Activated naive CD4-positive, alpha-beta T cell treated with anti-CD3 and anti-CD28 coated beads for 36 hours (primary cell): ENCODE measurements at regions not wholly inside any gene's neighbourhood (a gene's known extent, or its start where the extent isn't known, plus 50 kb on each side); places are given as distances from the start of the nearest gene placed in this dataset.
"Not testable (repeated sequence)": the region's sequence is repeated elsewhere in the genome, so short reads cannot be mapped to it uniquely, and the experiment has no call there.

Experiments used
- CTCF ChIA-PET: fragments of 350-600 bp; sonication (Branson Sonifier 250); formaldehyde crosslinking; loops from one replicate; lab custom pipeline; 2021; ENCODE audit warnings: antibody characterized with exemption; lab: Charles Lee
- DNase-seq: peaks from one replicate; pipeline ENCODE4 v3.0.0-alpha.2; 2020
- H3K27ac Mint-ChIP-seq: one replicate; pipeline ENCODE4 v1.8.0; 2021; ENCODE audit warnings: mild to moderate bottlenecking, mixed read lengths
- H3K27me3 Mint-ChIP-seq: one replicate; pipeline ENCODE4 v1.8.0; 2021; ENCODE audit warnings: low read depth, mixed read lengths
- H3K36me3 Mint-ChIP-seq: one replicate; pipeline ENCODE4 v1.8.0; 2021; ENCODE audit warnings: low read depth, mixed read lengths
- H3K4me1 Mint-ChIP-seq: one replicate; pipeline ENCODE4 v1.8.0; 2021; ENCODE audit warnings: low read depth, mixed read lengths
- H3K4me3 Mint-ChIP-seq: one replicate; pipeline ENCODE4 v1.8.0; 2021; ENCODE audit warnings: mild to moderate bottlenecking, moderate library complexity, mixed read lengths
- H3K9me3 Mint-ChIP-seq: one replicate; pipeline ENCODE4 v1.8.0; 2021; ENCODE audit warnings: mixed read lengths
- intact Hi-C: fragments of 100-400 bp; cut with micrococcal nuclease; formaldehyde crosslinking; loops from one replicate; pipeline ENCODE4 v1.15.1; 2023

GRCh38 chr7:13742126-13742525, 247.3 kb downstream of the ETV1 start:
- Mint-ChIP-seq H3K9me3 (no peaks in the 10 kb centered on the region), H3K4me1 (no peaks in the 10 kb centered on the region), H3K36me3 (no peaks in the 10 kb centered on the region), H3K27me3 (peaks cover 2% of the 10 kb centered on the region), H3K27ac (no peak overlapping the region), H3K4me3 (no peak overlapping the region)
- intact Hi-C loops = loop anchor here (1.0 to 2.0 kb wide), 3 partner anchors 217 to 1103 kb away; no protein-coding TSS in a partner anchor
- DNase-seq = no peak
- CTCF ChIA-PET = interaction anchor here (0.6 kb wide), 3 partner anchors 209 to 460 kb away, joined by 3 to 4 read pairs (median 3); no protein-coding TSS in a partner anchor

- Mint-ChIP-seq H3K9me3 (no peaks in the 10 kb centered on the region), H3K27ac (no peak overlapping the region)
Measured at GRCh38 chr7:13742811-13743210, 246.7 kb downstream of the ETV1 start.

GRCh38 chr7:13743226-13743625, 246.2 kb downstream of the ETV1 start:
- no peak overlapping the region for H3K4me3 Mint-ChIP-seq
- no peak overlapping the region for H3K27ac Mint-ChIP-seq
- no peak for DNase-seq
- CTCF ChIA-PET = interaction anchor here (0.8 kb wide), 1 partner anchor 8 kb away, joined by 3 read pairs; no protein-coding TSS in a partner anchor
- no peaks in the 10 kb centered on the region for H3K36me3 Mint-ChIP-seq
- peaks cover 2% of the 10 kb centered on the region for H3K27me3 Mint-ChIP-seq
- intact Hi-C loops = loop anchor here (2.0 kb wide), 2 partner anchors 462 to 1104 kb away; no protein-coding TSS in a partner anchor
- H3K9me3 Mint-ChIP-seq = no peaks in the 10 kb centered on the region
- no peaks in the 10 kb centered on the region for H3K4me1 Mint-ChIP-seq

More at GRCh38 chr7:13742811-13743210, 246.7 kb downstream of the ETV1 start:
- CTCF ChIA-PET = interaction anchor here (0.6 kb wide), 3 partner anchors 210 to 461 kb away, joined by 3 to 4 read pairs (median 3); no protein-coding TSS in a partner anchor
- intact Hi-C loops = loop anchor here (1.0 to 2.0 kb wide), 3 partner anchors 218 to 1104 kb away; no protein-coding TSS in a partner anchor
- no peak overlapping the region for H3K4me3 Mint-ChIP-seq
- H3K4me1 Mint-ChIP-seq = no peaks in the 10 kb centered on the region
- H3K36me3 Mint-ChIP-seq = no peaks in the 10 kb centered on the region
- DNase-seq = peak; percentile 14
- H3K27me3 Mint-ChIP-seq = peaks cover 2% of the 10 kb centered on the region

GRCh38 chr7:13745530-13745929, 243.9 kb downstream of the ETV1 start:
- CTCF ChIA-PET = no interaction called here
- Mint-ChIP-seq H3K4me1 (no peaks in the 10 kb centered on the region), H3K27ac (no peak overlapping the region), H3K4me3 (no peak overlapping the region), H3K36me3 (no peaks in the 10 kb centered on the region), H3K9me3 (no peaks in the 10 kb centered on the region), H3K27me3 (peaks cover 2% of the 10 kb centered on the region)
- no peak for DNase-seq
- intact Hi-C loops = no loop called here

GRCh38 chr7:13748998-13749397, 240.5 kb downstream of the ETV1 start:
- H3K4me3 Mint-ChIP-seq = no peak overlapping the region
- intact Hi-C loops = no loop called here
- H3K36me3 Mint-ChIP-seq = no peaks in the 10 kb centered on the region
- H3K27me3 Mint-ChIP-seq = no peaks in the 10 kb centered on the region
- no peak for DNase-seq
- CTCF ChIA-PET = no interaction called here
- no peaks in the 10 kb centered on the region for H3K4me1 Mint-ChIP-seq
- no peak overlapping the region for H3K27ac Mint-ChIP-seq
- H3K9me3 Mint-ChIP-seq = no peaks in the 10 kb centered on the region

GRCh38 chr7:13749636-13750035, 239.8 kb downstream of the ETV1 start:
- H3K27me3 Mint-ChIP-seq = no peaks in the 10 kb centered on the region
- H3K36me3 Mint-ChIP-seq = no peaks in the 10 kb centered on the region
- H3K27ac Mint-ChIP-seq = no peak overlapping the region
- H3K4me1 Mint-ChIP-seq = no peaks in the 10 kb centered on the region
- intact Hi-C loops = no loop called here
- DNase-seq = no peak
- H3K9me3 Mint-ChIP-seq = no peaks in the 10 kb centered on the region
- no peak overlapping the region for H3K4me3 Mint-ChIP-seq
- CTCF ChIA-PET = no interaction called here

GRCh38 chr7:13751766-13752165, 237.7 kb downstream of the ETV1 start:
- DNase-seq = no peak
- intact Hi-C loops = no loop called here
- Mint-ChIP-seq H3K27ac (no peak overlapping the region), H3K4me1 (no peaks in the 10 kb centered on the region), H3K36me3 (no peaks in the 10 kb centered on the region), H3K27me3 (no peaks in the 10 kb centered on the region), H3K9me3 (no peaks in the 10 kb centered on the region), H3K4me3 (no peak overlapping the region)
- CTCF ChIA-PET = no interaction called here

- DNase-seq = no peak
- Mint-ChIP-seq H3K4me1 (no peaks in the 10 kb centered on the region), H3K36me3 (no peaks in the 10 kb centered on the region), H3K27ac (no peak overlapping the region), H3K4me3 (no peak overlapping the region), H3K9me3 (no peaks in the 10 kb centered on the region), H3K27me3 (no peaks in the 10 kb centered on the region)
- CTCF ChIA-PET = interaction anchor here (0.6 kb wide), 1 partner anchor 15 kb away, joined by 3 read pairs; no protein-coding TSS in a partner anchor
- intact Hi-C loops = no loop called here
Measured at GRCh38 chr7:13757841-13758240, 231.6 kb downstream of the ETV1 start.

GRCh38 chr7:13765853-13766252, 223.6 kb downstream of the ETV1 start:
- CTCF ChIA-PET, H3K27me3 Mint-ChIP-seq, H3K27ac Mint-ChIP-seq, intact Hi-C loops, H3K4me1 Mint-ChIP-seq, H3K4me3 Mint-ChIP-seq, DNase-seq, H3K9me3 Mint-ChIP-seq, H3K36me3 Mint-ChIP-seq: not testable (repeated sequence)

- no peaks in the 10 kb centered on the region for H3K36me3 Mint-ChIP-seq
- CTCF ChIA-PET = no interaction called here
- no peak overlapping the region for H3K27ac Mint-ChIP-seq
- peaks cover 4% of the 10 kb centered on the region for H3K9me3 Mint-ChIP-seq
- H3K4me3 Mint-ChIP-seq = no peak overlapping the region
- no peaks in the 10 kb centered on the region for H3K4me1 Mint-ChIP-seq
- H3K27me3 Mint-ChIP-seq = no peaks in the 10 kb centered on the region
- no peak for DNase-seq
- intact Hi-C loops = no loop called here
Measured at GRCh38 chr7:13770305-13770704, 219.2 kb downstream of the ETV1 start.

GRCh38 chr7:13774976-13775375, 214.5 kb downstream of the ETV1 start:
- intact Hi-C loops = no loop called here
- DNase-seq = no peak
- Mint-ChIP-seq H3K27ac (no peak overlapping the region), H3K36me3 (no peaks in the 10 kb centered on the region), H3K4me1 (no peaks in the 10 kb centered on the region), H3K4me3 (no peak overlapping the region), H3K9me3 (peaks cover 2% of the 10 kb centered on the region), H3K27me3 (no peaks in the 10 kb centered on the region)
- CTCF ChIA-PET = no interaction called here

GRCh38 chr7:13777242-13777641, 212.2 kb downstream of the ETV1 start:
- CTCF ChIA-PET = no interaction called here
- Mint-ChIP-seq H3K9me3 (no peaks in the 10 kb centered on the region), H3K36me3 (no peaks in the 10 kb centered on the region), H3K4me1 (no peaks in the 10 kb centered on the region), H3K27me3 (no peaks in the 10 kb centered on the region), H3K4me3 (no peak overlapping the region), H3K27ac (no peak overlapping the region)
- no peak for DNase-seq
- intact Hi-C loops = no loop called here

- Mint-ChIP-seq H3K27ac (no peak overlapping the region), H3K9me3 (no peaks in the 10 kb centered on the region), H3K4me1 (no peaks in the 10 kb centered on the region), H3K4me3 (no peak overlapping the region), H3K27me3 (no peaks in the 10 kb centered on the region), H3K36me3 (no peaks in the 10 kb centered on the region)
- intact Hi-C loops = no loop called here
- CTCF ChIA-PET = no interaction called here
- no peak for DNase-seq
Measured at GRCh38 chr7:13778967-13779366, 210.5 kb downstream of the ETV1 start.
